WTC11 (cell line): ENCODE measurements at regions not wholly inside any gene's neighbourhood (a gene's known extent, or its start where the extent isn't known, plus 50 kb on each side); places are given as distances from the start of the nearest gene placed in this dataset.

Source experiments
- ATAC-seq: fragments of 200-7000 bp; cut with Tn5 transposase; 2 replicates; pipeline ENCODE4 v1.10.0; 2021; ENCODE audit warnings: mild to moderate bottlenecking, moderate library complexity
- CTCF ChIA-PET: fragments of 300-600 bp; sonication (Branson Sonifier 250); formaldehyde crosslinking; loops from one replicate; lab custom pipeline; 2021; ENCODE audit warnings: antibody characterized with exemption; lab: Charles Lee
- POLR2A ChIA-PET: fragments of 350-600 bp; sonication (Branson Sonifier 250); formaldehyde crosslinking; loops from one replicate; lab custom pipeline; 2021; ENCODE audit warnings: antibody characterized with exemption; lab: Charles Lee
- DNase-seq: peaks from one replicate; pipeline ENCODE4 v3.0.0; 2021; ENCODE audit warnings: low spot score
- H3K27ac Mint-ChIP-seq: 2 replicates; pipeline ENCODE4 v1.8.0; 2021; ENCODE audit warnings: mixed read lengths
- H3K27me3 Mint-ChIP-seq: 2 replicates; pipeline ENCODE4 v1.8.0; 2021; ENCODE audit warnings: low read depth, mild to moderate bottlenecking, moderate library complexity, mixed read lengths
- H3K36me3 Mint-ChIP-seq: 2 replicates; pipeline ENCODE4 v1.8.0; 2021; ENCODE audit warnings: mixed read lengths
- H3K4me1 Mint-ChIP-seq: 2 replicates; pipeline ENCODE4 v1.8.0; 2022; ENCODE audit warnings: mixed read lengths
- H3K4me3 Mint-ChIP-seq: 2 replicates; pipeline ENCODE4 v1.8.0; 2021; ENCODE audit warnings: mild to moderate bottlenecking, moderate library complexity, mixed read lengths
- H3K9me3 Mint-ChIP-seq: 2 replicates; pipeline ENCODE4 v1.8.0; 2021; ENCODE audit warnings: mixed read lengths
- ARID4B ChIP-seq: sonication (generic); formaldehyde crosslinking; IDR thresholded peaks from 2 replicates; pipeline ENCODE4 v1.8.0; 2023; ENCODE audit warnings: missing genetic modification reagents, mild to moderate bottlenecking, borderline replicate concordance
- ATF1 ChIP-seq: sonication (generic); formaldehyde crosslinking; IDR thresholded peaks from 2 replicates; pipeline ENCODE4 v1.8.1; 2023; ENCODE audit warnings: mild to moderate bottlenecking, moderate library complexity, missing genetic modification reagents
- ATF2 ChIP-seq: sonication (generic); formaldehyde crosslinking; IDR thresholded peaks from 2 replicates; pipeline ENCODE4 v1.8.1; 2022; ENCODE audit warnings: low read depth, missing genetic modification reagents, borderline replicate concordance
- ATF3 ChIP-seq: sonication (generic); formaldehyde crosslinking; conservative IDR thresholded peaks from 2 replicates; pipeline ENCODE4 v1.8.1; 2022; ENCODE audit warnings: mild to moderate bottlenecking, missing genetic modification reagents
- ELF4 ChIP-seq: sonication (generic); formaldehyde crosslinking; IDR thresholded peaks from 2 replicates; pipeline ENCODE4 v1.8.1; 2022; ENCODE audit warnings: low read depth, mild to moderate bottlenecking, moderate library complexity, missing genetic modification reagents
- FOXJ3 ChIP-seq: sonication (generic); formaldehyde crosslinking; IDR thresholded peaks from 2 replicates; pipeline ENCODE4 v1.9.0; 2021; ENCODE audit warnings: missing genetic modification reagents, mild to moderate bottlenecking, borderline replicate concordance
- IRF1 ChIP-seq: sonication (generic); formaldehyde crosslinking; IDR thresholded peaks from 2 replicates; pipeline ENCODE4 v1.8.0; 2023; ENCODE audit warnings: missing genetic modification reagents
- JAZF1 ChIP-seq: fragments of 250-450 bp; sonication (Bioruptor Pico); IDR thresholded peaks from 2 replicates; pipeline ENCODE4 v1.9.0; 2021; ENCODE audit warnings: moderate library complexity, mild to moderate bottlenecking, inconsistent platforms
- NR2C2 ChIP-seq: sonication (generic); formaldehyde crosslinking; IDR thresholded peaks from 2 replicates; pipeline ENCODE4 v1.8.0; 2022; ENCODE audit warnings: mild to moderate bottlenecking, missing genetic modification reagents
- NR3C1 ChIP-seq: sonication (generic); formaldehyde crosslinking; conservative IDR thresholded peaks from 2 replicates; pipeline ENCODE4 v1.8.1; 2023; ENCODE audit warnings: low read depth, mild to moderate bottlenecking, missing genetic modification reagents
- PRRX2 ChIP-seq: fragments of 250-450 bp; sonication (Bioruptor Pico); IDR thresholded peaks from 2 replicates; pipeline ENCODE4 v1.8.0; 2021; ENCODE audit warnings: mild to moderate bottlenecking
- RORB ChIP-seq: fragments of 250-450 bp; sonication (Bioruptor Pico); IDR thresholded peaks from 2 replicates; pipeline ENCODE4 v1.9.0; 2021; ENCODE audit warnings: mild to moderate bottlenecking
- SMAD3 ChIP-seq: sonication (generic); formaldehyde crosslinking; IDR thresholded peaks from 2 replicates; pipeline ENCODE4 v1.8.0; 2022; ENCODE audit warnings: missing genetic modification reagents, mild to moderate bottlenecking, borderline replicate concordance
- SOX15 ChIP-seq: fragments of 250-450 bp; sonication (Bioruptor Pico); IDR thresholded peaks from 2 replicates; pipeline ENCODE4 v1.9.0; 2021; ENCODE audit warnings: mild to moderate bottlenecking
- TEAD1 ChIP-seq: sonication (generic); formaldehyde crosslinking; IDR thresholded peaks from 2 replicates; pipeline ENCODE4 v1.8.0; 2022; ENCODE audit warnings: mild to moderate bottlenecking, missing genetic modification reagents
- TEAD4 ChIP-seq: sonication (generic); formaldehyde crosslinking; IDR thresholded peaks from 2 replicates; pipeline ENCODE4 v1.8.0; 2022; ENCODE audit warnings: mild to moderate bottlenecking, missing genetic modification reagents
- USF2 ChIP-seq: sonication (generic); formaldehyde crosslinking; IDR thresholded peaks from 2 replicates; pipeline ENCODE4 v1.8.1; 2023; ENCODE audit warnings: mild to moderate bottlenecking, missing genetic modification reagents, moderate library complexity
- ZNF232 ChIP-seq: sonication (generic); formaldehyde crosslinking; IDR thresholded peaks from 2 replicates; pipeline ENCODE4 v1.8.0; 2022; ENCODE audit warnings: mild to moderate bottlenecking, missing genetic modification reagents
- ZNF263 ChIP-seq: sonication (generic); formaldehyde crosslinking; IDR thresholded peaks from 2 replicates; pipeline ENCODE4 v1.8.1; 2022; ENCODE audit warnings: low read depth, mild to moderate bottlenecking, moderate library complexity, missing genetic modification reagents
- ZNF425 ChIP-seq: fragments of 250-450 bp; sonication (Bioruptor Pico); conservative IDR thresholded peaks from 2 replicates; pipeline ENCODE4 v1.9.0; 2021; ENCODE audit warnings: mild to moderate bottlenecking
- ZNF671 ChIP-seq: fragments of 250-450 bp; sonication (Bioruptor Pico); IDR thresholded peaks from 2 replicates; pipeline ENCODE4 v1.8.0; 2021; ENCODE audit warnings: mild to moderate bottlenecking
- ZSCAN18 ChIP-seq: fragments of 250-450 bp; sonication (Bioruptor Pico); IDR thresholded peaks from 2 replicates; pipeline ENCODE4 v2.1.2; 2022; ENCODE audit warnings: mild to moderate bottlenecking, moderate library complexity

GRCh38 chr4:77286906-77287305 lies 129.9 kb downstream of the CCNG2 start:
- peaks cover 29% of the 10 kb centered on the region for H3K9me3 Mint-ChIP-seq
- H3K27ac Mint-ChIP-seq = no peak overlapping the region
- H3K27me3 Mint-ChIP-seq = peaks cover 18% of the 10 kb centered on the region
- ATAC-seq (no peak), DNase-seq (no peak)
- no peaks in the 10 kb centered on the region for H3K36me3 Mint-ChIP-seq
- H3K4me3 Mint-ChIP-seq = no peak overlapping the region
- H3K4me1 Mint-ChIP-seq = no peaks in the 10 kb centered on the region
- POLR2A ChIA-PET = no interaction called here
- TF ChIP-seq FOXJ3 (CRISPR knock-in tag) (no peak), NR3C1 (no peak), ATF3 (CRISPR knock-in tag) (no peak), RORB (no peak), ZNF263 (no peak), USF2 (CRISPR knock-in tag) (no peak), ZNF232 (no peak), NR2C2 (no peak), IRF1 (CRISPR knock-in tag) (no peak), ZNF425 (no peak), PRRX2 (no peak), TEAD1 (no peak), JAZF1 (CRISPR knock-in tag) (no peak), ATF2 (CRISPR knock-in tag) (no peak)
- CTCF ChIA-PET = no interaction called here

- ATAC-seq (no peak), DNase-seq (no peak)
- ChIA-PET POLR2A (no interaction called here), CTCF (no interaction called here)
- Mint-ChIP-seq H3K9me3 (peaks cover 43% of the 10 kb centered on the region), H3K4me1 (no peaks in the 10 kb centered on the region), H3K27ac (no peak overlapping the region), H3K36me3 (no peaks in the 10 kb centered on the region; the same call in 1 of the 2 replicates), H3K27me3 (peaks cover 10% of the 10 kb centered on the region), H3K4me3 (no peak overlapping the region)
- TF ChIP-seq TEAD4 (CRISPR knock-in tag) = no peak
- TF ChIP-seq ATF1 = no peak
- TF ChIP-seq ARID4B = no peak
- TF ChIP-seq SMAD3 (CRISPR knock-in tag) = no peak
- TF ChIP-seq SOX15 (CRISPR knock-in tag) = no peak
- TF ChIP-seq ZNF671 (CRISPR knock-in tag) = no peak
- TF ChIP-seq ZSCAN18 (CRISPR knock-in tag) = no peak
- TF ChIP-seq ELF4 (CRISPR knock-in tag) = no peak
These were observed 136.4 kb downstream of the CCNG2 start for GRCh38 chr4:77293426-77293825.
